ENCODE measurements at regions not wholly inside any gene's neighbourhood (a gene's known extent, or its start where the extent isn't known, plus 50 kb on each side); places are given as distances from the start of the nearest gene placed in this dataset.

DNA sequence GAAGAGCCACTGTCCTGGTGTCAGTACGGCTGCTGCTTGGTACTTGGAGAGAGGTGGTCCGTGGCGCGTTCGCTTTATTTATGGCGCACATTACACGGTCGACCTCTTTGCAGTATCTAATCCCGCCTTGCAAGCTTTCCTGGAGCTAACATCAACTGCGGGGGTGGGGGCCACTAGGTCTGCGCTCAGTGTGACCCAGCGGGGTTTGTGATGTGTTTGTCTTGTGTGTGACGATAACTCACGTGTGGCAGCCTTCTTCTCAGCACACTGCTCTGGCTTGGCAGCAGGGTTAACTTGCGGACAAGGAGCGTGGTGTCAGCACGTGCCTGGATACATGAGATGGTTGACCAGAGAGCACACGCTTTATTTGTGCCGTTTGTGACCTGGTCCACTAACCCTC, 122.2 kb upstream of the RTL1 start:
- Histone ChIP-seq H3K4ac (ENCODE audit: low read depth in 1 of 2, low read length in 2 of 2) (no peak overlapping the region), H4K8ac (ENCODE audit: low read length) (no peak overlapping the region), H2AFZ (ENCODE audit: low read depth, low read length) (no peak overlapping the region), H3K4me1 (ENCODE audit: control insufficient read depth, insufficient read depth, low read depth, low read length) (no peaks in the 10 kb centered on the region), H3K14ac (ENCODE audit: low read length in 2 of 2) (no peak overlapping the region), H3K18ac (ENCODE audit: low read depth in 1 of 2, low read length in 2 of 2) (no peak overlapping the region), H3K9ac (ENCODE audit: low read length) (no peak overlapping the region), H3K23ac (ENCODE audit: low read length in 2 of 2) (no peak overlapping the region), H4K91ac (ENCODE audit: low read length) (no peak overlapping the region), H2BK15ac (ENCODE audit: low read depth, poor library complexity, severe bottlenecking) (no peak overlapping the region), H3K36me3 (ENCODE audit: control insufficient read depth in 1 of 2, insufficient read depth in 2 of 2, low read depth in 1 of 2, low read length in 2 of 2) (peaks cover 0 to 99% of the 10 kb centered on the region in 2 experiments), H3K4me3 (ENCODE audit: insufficient read depth in 1 of 2, low read depth in 1 of 2, low read length in 2 of 2) (no peak overlapping the region), H3K4me2 (ENCODE audit: low read length, poor library complexity, severe bottlenecking) (no peak overlapping the region), H2AK5ac (ENCODE audit: low read length, severe bottlenecking) (no peak overlapping the region), H2BK120ac (ENCODE audit: low read depth, low read length) (no peak overlapping the region), H2BK5ac (ENCODE audit: low read depth, low read length, poor library complexity, severe bottlenecking) (no peak overlapping the region), H3K27ac (ENCODE audit: low read length, poor library complexity, severe bottlenecking) (no peak overlapping the region), H2BK12ac (ENCODE audit: low read length in 2 of 2) (no peak overlapping the region), H3K27me3 (ENCODE audit: control insufficient read depth in 1 of 2, insufficient read depth in 1 of 2, low read length in 2 of 2) (no peaks in the 10 kb centered on the region), H3K79me1 (replicated peaks; ENCODE audit: low read length, poor library complexity, severe bottlenecking) (no peaks in the 10 kb centered on the region), H3K9me3 (ENCODE audit: control insufficient read depth, low read length) (no peaks in the 10 kb centered on the region)
- DNase-seq, result no peak
- 92% methylated on average over 18 of the region's 19 CpGs for WGBS

DNA sequence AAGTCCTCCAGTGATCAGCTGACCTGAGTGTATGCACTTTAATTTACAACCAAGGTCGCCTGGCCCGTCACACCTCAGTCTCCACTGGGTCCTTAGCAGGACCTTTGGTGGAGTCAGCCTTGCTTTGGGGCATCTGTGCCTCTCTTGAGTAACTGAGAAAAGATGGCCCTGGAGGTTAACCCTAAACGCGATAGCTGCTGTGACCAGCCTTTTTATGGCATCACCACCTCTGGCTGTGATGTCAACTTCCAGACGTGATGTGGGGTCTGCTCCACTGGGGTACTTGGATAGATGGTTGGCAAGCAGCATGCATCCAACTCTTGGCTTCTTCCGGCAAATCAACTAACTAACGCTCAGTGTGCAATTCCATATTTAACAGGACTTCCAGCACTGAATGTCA, 122.8 kb upstream of the RTL1 start:
- H2AFZ ChIP-seq (ENCODE audit: low read depth, low read length), result no peak overlapping the region
- H3K14ac ChIP-seq (ENCODE audit: low read length in 2 of 2), result no peak overlapping the region
- no peak for DNase-seq
- no peak overlapping the region for H2BK15ac ChIP-seq (ENCODE audit: low read depth, poor library complexity, severe bottlenecking)
- no peak overlapping the region for H2BK12ac ChIP-seq (ENCODE audit: low read length in 2 of 2)
- H3K36me3 ChIP-seq (ENCODE audit: control insufficient read depth in 1 of 2, insufficient read depth in 2 of 2, low read depth in 1 of 2, low read length in 2 of 2), result peaks cover 0 to 99% of the 10 kb centered on the region in 2 experiments
- H2BK5ac ChIP-seq (ENCODE audit: low read depth, low read length, poor library complexity, severe bottlenecking), result no peak overlapping the region
- H3K18ac ChIP-seq (ENCODE audit: low read depth in 1 of 2, low read length in 2 of 2), result no peak overlapping the region
- no peak overlapping the region for H3K4me3 ChIP-seq (ENCODE audit: insufficient read depth in 1 of 2, low read depth in 1 of 2, low read length in 2 of 2)
- no peaks in the 10 kb centered on the region for H3K79me1 ChIP-seq (replicated peaks; ENCODE audit: low read length, poor library complexity, severe bottlenecking)
- no peak overlapping the region for H3K4ac ChIP-seq (ENCODE audit: low read depth in 1 of 2, low read length in 2 of 2)
- no peak overlapping the region for H4K8ac ChIP-seq (ENCODE audit: low read length)
- H3K27me3 ChIP-seq (ENCODE audit: control insufficient read depth in 1 of 2, insufficient read depth in 1 of 2, low read length in 2 of 2), result no peaks in the 10 kb centered on the region
- WGBS, result 89% methylated on average over 7 of the region's 7 CpGs
- H3K4me2 ChIP-seq (ENCODE audit: low read length, poor library complexity, severe bottlenecking), result no peak overlapping the region
- H3K27ac ChIP-seq (ENCODE audit: low read length, poor library complexity, severe bottlenecking), result no peak overlapping the region
- H3K23ac ChIP-seq (ENCODE audit: low read length in 2 of 2), result no peak overlapping the region
- H3K4me1 ChIP-seq (ENCODE audit: control insufficient read depth, insufficient read depth, low read depth, low read length), result no peaks in the 10 kb centered on the region
- no peak overlapping the region for H3K9ac ChIP-seq (ENCODE audit: low read length)
- no peak overlapping the region for H4K91ac ChIP-seq (ENCODE audit: low read length)
- H2AK5ac ChIP-seq (ENCODE audit: low read length, severe bottlenecking), result no peak overlapping the region
- no peaks in the 10 kb centered on the region for H3K9me3 ChIP-seq (ENCODE audit: control insufficient read depth, low read length)
- no peak overlapping the region for H2BK120ac ChIP-seq (ENCODE audit: low read depth, low read length)

DNA sequence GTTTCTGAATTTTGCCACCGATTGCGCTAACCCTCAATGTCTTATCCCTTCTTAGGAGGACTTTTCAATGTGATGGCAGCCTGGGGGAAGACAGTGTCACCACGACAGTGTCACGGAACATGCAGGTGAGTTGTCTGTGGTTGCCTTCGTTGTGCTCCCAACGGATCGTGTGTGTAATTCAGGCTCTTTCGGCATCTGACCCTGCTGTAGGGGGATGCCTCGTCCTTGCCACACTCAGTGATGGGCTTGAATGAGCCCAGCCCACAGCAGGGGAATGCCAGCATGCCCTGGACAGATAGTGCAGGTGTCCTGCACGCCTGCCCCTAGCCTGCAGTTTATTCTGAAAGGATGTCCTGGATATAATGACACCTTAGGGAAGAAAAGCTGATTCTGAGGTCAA, 123.8 kb upstream of the RTL1 start:
- WGBS, result 79% methylated on average over 10 of the region's 10 CpGs
- H3K4me1 ChIP-seq (ENCODE audit: control insufficient read depth, insufficient read depth, low read depth, low read length), result no peaks in the 10 kb centered on the region
- no peak overlapping the region for H3K14ac ChIP-seq (ENCODE audit: low read length in 2 of 2)
- no peak overlapping the region for H3K4me3 ChIP-seq (ENCODE audit: insufficient read depth in 1 of 2, low read depth in 1 of 2, low read length in 2 of 2)
- H3K36me3 ChIP-seq (ENCODE audit: control insufficient read depth in 1 of 2, insufficient read depth in 2 of 2, low read depth in 1 of 2, low read length in 2 of 2), result peaks cover 0 to 98% of the 10 kb centered on the region in 2 experiments
- H2BK5ac ChIP-seq (ENCODE audit: low read depth, low read length, poor library complexity, severe bottlenecking), result no peak overlapping the region
- H3K27ac ChIP-seq (ENCODE audit: low read length, poor library complexity, severe bottlenecking), result no peak overlapping the region
- H3K18ac ChIP-seq (ENCODE audit: low read depth in 1 of 2, low read length in 2 of 2), result no peak overlapping the region
- no peak overlapping the region for H3K23ac ChIP-seq (ENCODE audit: low read length in 2 of 2)
- H3K79me1 ChIP-seq (replicated peaks; ENCODE audit: low read length, poor library complexity, severe bottlenecking), result no peaks in the 10 kb centered on the region
- no peak overlapping the region for H3K4ac ChIP-seq (ENCODE audit: low read depth in 1 of 2, low read length in 2 of 2)
- H3K27me3 ChIP-seq (ENCODE audit: control insufficient read depth in 1 of 2, insufficient read depth in 1 of 2, low read length in 2 of 2), result no peaks in the 10 kb centered on the region
- H2BK12ac ChIP-seq (ENCODE audit: low read length in 2 of 2), result no peak overlapping the region
- H4K8ac ChIP-seq (ENCODE audit: low read length), result no peak overlapping the region
- no peak overlapping the region for H2AK5ac ChIP-seq (ENCODE audit: low read length, severe bottlenecking)
- no peak overlapping the region for H2BK120ac ChIP-seq (ENCODE audit: low read depth, low read length)
- H2AFZ ChIP-seq (ENCODE audit: low read depth, low read length), result no peak overlapping the region
- H2BK15ac ChIP-seq (ENCODE audit: low read depth, poor library complexity, severe bottlenecking), result no peak overlapping the region
- H3K4me2 ChIP-seq (ENCODE audit: low read length, poor library complexity, severe bottlenecking), result no peak overlapping the region
- no peak overlapping the region for H3K9ac ChIP-seq (ENCODE audit: low read length)
- no peaks in the 10 kb centered on the region for H3K9me3 ChIP-seq (ENCODE audit: control insufficient read depth, low read length)
- H4K91ac ChIP-seq (ENCODE audit: low read length), result no peak overlapping the region
- DNase-seq, result no peak

DNA sequence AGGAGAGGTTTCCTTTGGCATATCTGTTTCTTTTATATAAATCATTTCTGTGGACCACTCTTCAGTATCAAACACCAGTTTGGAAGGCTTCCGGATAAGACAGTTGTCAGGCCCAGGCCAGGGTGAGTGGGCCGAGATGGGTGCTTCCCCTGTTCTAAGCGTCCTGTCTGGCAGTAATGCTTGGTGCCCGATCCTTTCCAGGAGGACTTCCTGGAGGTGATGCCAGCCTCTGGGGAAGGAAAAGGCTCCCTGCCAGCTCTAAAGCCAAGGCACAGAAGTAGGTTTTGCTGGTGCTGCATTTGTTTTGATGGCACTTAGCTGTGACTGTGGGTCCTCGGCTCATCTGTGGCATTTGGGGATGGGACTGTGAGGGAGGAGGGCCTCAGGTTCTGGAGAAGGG, 124.4 kb upstream of the RTL1 start:
- no peak overlapping the region for H2BK5ac ChIP-seq (ENCODE audit: low read depth, low read length, poor library complexity, severe bottlenecking)
- no peak overlapping the region for H2BK120ac ChIP-seq (ENCODE audit: low read depth, low read length)
- H3K4ac ChIP-seq (ENCODE audit: low read depth in 1 of 2, low read length in 2 of 2), result no peak overlapping the region
- H4K91ac ChIP-seq (ENCODE audit: low read length), result no peak overlapping the region
- H2BK12ac ChIP-seq (ENCODE audit: low read length in 2 of 2), result no peak overlapping the region
- H3K79me1 ChIP-seq (replicated peaks; ENCODE audit: low read length, poor library complexity, severe bottlenecking), result no peaks in the 10 kb centered on the region
- H3K27me3 ChIP-seq (ENCODE audit: control insufficient read depth in 1 of 2, insufficient read depth in 1 of 2, low read length in 2 of 2), result no peaks in the 10 kb centered on the region
- H3K4me1 ChIP-seq (ENCODE audit: control insufficient read depth, insufficient read depth, low read depth, low read length), result no peaks in the 10 kb centered on the region
- H3K14ac ChIP-seq (ENCODE audit: low read length in 2 of 2), result no peak overlapping the region
- no peak overlapping the region for H3K4me3 ChIP-seq (ENCODE audit: insufficient read depth in 1 of 2, low read depth in 1 of 2, low read length in 2 of 2)
- H2AFZ ChIP-seq (ENCODE audit: low read depth, low read length), result no peak overlapping the region
- H2BK15ac ChIP-seq (ENCODE audit: low read depth, poor library complexity, severe bottlenecking), result no peak overlapping the region
- H3K4me2 ChIP-seq (ENCODE audit: low read length, poor library complexity, severe bottlenecking), result no peak overlapping the region
- 80% methylated on average over 5 of the region's 5 CpGs for WGBS
- DNase-seq, result no peak
- no peaks in the 10 kb centered on the region for H3K9me3 ChIP-seq (ENCODE audit: control insufficient read depth, low read length)
- H3K36me3 ChIP-seq (ENCODE audit: control insufficient read depth in 1 of 2, insufficient read depth in 2 of 2, low read depth in 1 of 2, low read length in 2 of 2), result peaks cover 0 to 98% of the 10 kb centered on the region in 2 experiments
- no peak overlapping the region for H2AK5ac ChIP-seq (ENCODE audit: low read length, severe bottlenecking)
- H4K8ac ChIP-seq (ENCODE audit: low read length), result no peak overlapping the region
- H3K27ac ChIP-seq (ENCODE audit: low read length, poor library complexity, severe bottlenecking), result no peak overlapping the region
- H3K18ac ChIP-seq (ENCODE audit: low read depth in 1 of 2, low read length in 2 of 2), result no peak overlapping the region
- no peak overlapping the region for H3K9ac ChIP-seq (ENCODE audit: low read length)
- H3K23ac ChIP-seq (ENCODE audit: low read length in 2 of 2), result no peak overlapping the region
